ENCODE measurements at regions not wholly inside any gene's neighbourhood (a gene's known extent, or its start where the extent isn't known, plus 50 kb on each side); places are given as distances from the start of the nearest gene placed in this dataset.

GRCh38 chrX:131923614-131924250 lies 99.4 kb upstream of the STK26 start:
- Histone ChIP-seq H3K4me1 (ENCODE audit: control insufficient read depth, extremely low read depth, insufficient read depth, low read length) (no peaks in the 10 kb centered on the region), H2AFZ (ENCODE audit: low read depth, low read length) (no peak overlapping the region), H3K27ac (ENCODE audit: insufficient read depth, low read depth, low read length) (no peak overlapping the region), H4K20me1 (replicated peaks; ENCODE audit: control insufficient read depth, extremely low read depth, insufficient read depth, low read length) (no peaks in the 10 kb centered on the region), H3K9ac (replicated peaks; ENCODE audit: extremely low read depth, insufficient read depth, low read length) (no peak overlapping the region), H3K4me2 (ENCODE audit: insufficient read depth, low read length) (no peak overlapping the region), H3K9me1 (replicated peaks; ENCODE audit: control insufficient read depth, extremely low read depth, insufficient read depth, low read length) (no peaks in the 10 kb centered on the region), H3K36me3 (ENCODE audit: control insufficient read depth in 2 of 2, extremely low read depth in 1 of 2, insufficient read depth in 2 of 2, low read length in 2 of 2) (no peaks in the 10 kb centered on the region), H3K79me2 (ENCODE audit: control insufficient read depth, insufficient read depth, low read length) (no peaks in the 10 kb centered on the region), H3K9me3 (replicated peaks; ENCODE audit: control insufficient read depth, insufficient read depth, low read length) (no peaks in the 10 kb centered on the region), H3K27me3 (ENCODE audit: control insufficient read depth in 2 of 2, insufficient read depth in 2 of 2, low read length in 2 of 2) (no peaks in the 10 kb centered on the region), H3K4me3 (replicated peaks in 1 of 3; ENCODE audit: insufficient read depth in 1 of 3, low read depth in 1 of 3, low read length in 3 of 3) (no peak overlapping the region)
- dilution Hi-C loops (cut with MboI; ENCODE audit: extremely low pct_ligation_motif_present, low sequenced_read_pairs) (no loop called here), intact Hi-C loops (cut with micrococcal nuclease) (no loop called here)
- no peak for FAIRE-seq
- TF ChIP-seq FOS (IDR thresholded peaks at IDR 0.05; ENCODE audit: borderline replicate concordance, insufficient read depth, low read length) (no peak), GATA2 (IDR thresholded peaks at IDR 0.05; ENCODE audit: insufficient read depth, insufficient read length, low read depth, low read length) (no peak), EZH2 (IDR thresholded peaks at IDR 0.05; ENCODE audit: borderline replicate concordance, low read depth, low read length, severe bottlenecking) (no peak)
- TF ChIP-seq, protein P1, sequence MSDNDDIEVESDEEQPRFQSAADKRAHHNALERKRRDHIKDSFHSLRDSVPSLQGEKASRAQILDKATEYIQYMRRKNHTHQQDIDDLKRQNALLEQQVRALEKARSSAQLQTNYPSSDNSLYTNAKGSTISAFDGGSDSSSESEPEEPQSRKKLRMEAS (IDR thresholded peaks at IDR 0.05; ENCODE audit: insufficient read depth, insufficient read length), result no peak
- no TSS peak for BruUV-seq (replicated peaks)
- ChIA-PET CTCF (no interaction called here), POLR2A (no interaction called here)
- no peak for DNase-seq (ENCODE audit: low read depth, low spot score)

DNA sequence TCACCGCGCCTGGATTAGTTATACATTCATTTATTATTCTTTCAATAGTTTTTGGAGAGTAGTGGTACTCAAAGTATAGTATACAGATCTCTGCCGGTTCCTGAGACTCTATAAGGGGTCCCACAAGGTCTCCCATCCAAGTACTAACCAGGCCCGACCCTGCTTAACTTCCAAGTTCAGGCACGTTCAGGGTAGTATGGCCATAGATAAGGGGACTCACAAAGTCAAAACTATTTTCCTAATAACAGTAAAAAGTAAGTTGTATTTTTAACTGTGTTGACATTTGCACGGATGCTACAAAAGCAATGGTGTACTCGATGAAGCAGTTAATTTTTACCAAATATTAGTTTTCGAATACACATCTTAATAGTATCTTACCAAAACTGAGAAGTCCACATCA lies 84.4 kb upstream of the STK26 start:
- H3K4me1 ChIP-seq (ENCODE audit: control insufficient read depth, extremely low read depth, insufficient read depth, low read length), result no peaks in the 10 kb centered on the region
- no peak overlapping the region for H3K4me3 ChIP-seq (replicated peaks in 1 of 3; ENCODE audit: insufficient read depth in 1 of 3, low read depth in 1 of 3, low read length in 3 of 3)
- ChIA-PET CTCF (no interaction called here), POLR2A (no interaction called here)
- no peaks in the 10 kb centered on the region for H3K79me2 ChIP-seq (ENCODE audit: control insufficient read depth, insufficient read depth, low read length)
- no peak overlapping the region for H3K4me2 ChIP-seq (ENCODE audit: insufficient read depth, low read length)
- dilution Hi-C loops (cut with MboI; ENCODE audit: extremely low pct_ligation_motif_present, low sequenced_read_pairs), result no loop called here
- no TSS peak for BruUV-seq (replicated peaks)
- no peaks in the 10 kb centered on the region for H3K9me3 ChIP-seq (replicated peaks; ENCODE audit: control insufficient read depth, insufficient read depth, low read length)
- H3K9me1 ChIP-seq (replicated peaks; ENCODE audit: control insufficient read depth, extremely low read depth, insufficient read depth, low read length), result no peaks in the 10 kb centered on the region
- DNase-seq (ENCODE audit: low read depth, low spot score) (no peak), FAIRE-seq (no peak)
- no peak overlapping the region for H2AFZ ChIP-seq (ENCODE audit: low read depth, low read length)
- no peaks in the 10 kb centered on the region for H3K36me3 ChIP-seq (ENCODE audit: control insufficient read depth in 2 of 2, extremely low read depth in 1 of 2, insufficient read depth in 2 of 2, low read length in 2 of 2)
- TF ChIP-seq FOS (IDR thresholded peaks at IDR 0.05; ENCODE audit: borderline replicate concordance, insufficient read depth, low read length) (no peak), EZH2 (IDR thresholded peaks at IDR 0.05; ENCODE audit: borderline replicate concordance, low read depth, low read length, severe bottlenecking) (no peak), CTCF (IDR thresholded peaks at IDR 0.05; ENCODE audit: extremely low read depth in 1 of 2, insufficient read depth in 1 of 2, low read depth in 1 of 2, low read length in 2 of 2) (no peak), POLR2AphosphoS5 (IDR thresholded peaks at IDR 0.05; ENCODE audit: insufficient read depth, low read depth, low read length) (no peak)
- TF ChIP-seq, protein P1 (IDR thresholded peaks at IDR 0.05; ENCODE audit: insufficient read depth, insufficient read length), result no peak
- no peaks in the 10 kb centered on the region for H4K20me1 ChIP-seq (replicated peaks; ENCODE audit: control insufficient read depth, extremely low read depth, insufficient read depth, low read length)
- no peaks in the 10 kb centered on the region for H3K27me3 ChIP-seq (ENCODE audit: control insufficient read depth in 2 of 2, insufficient read depth in 2 of 2, low read length in 2 of 2)
- no peak overlapping the region for H3K27ac ChIP-seq (ENCODE audit: insufficient read depth, low read depth, low read length)
- intact Hi-C loops (cut with micrococcal nuclease), result no loop called here
- no peak overlapping the region for H3K9ac ChIP-seq (replicated peaks; ENCODE audit: extremely low read depth, insufficient read depth, low read length)

Measured in endothelial cell of umbilical vein (primary cell).